IPS DF 4.7 (cell line): ENCODE measurements at regions not wholly inside any gene's neighbourhood (a gene's known extent, or its start where the extent isn't known, plus 50 kb on each side); places are given as distances from the start of the nearest gene placed in this dataset.

Source experiments
- DNase-seq: peaks from one replicate; pipeline ENCODE4 v3.0.0-alpha.2; 2013; ENCODE audit warnings: low spot score; ENCODE audit errors: extremely low read depth

- no peak for DNase-seq
Measured at GRCh38 chr16:77553130-77553529, 118.3 kb upstream of the ADAMTS18 start.

GRCh38 chr16:77555126-77555525, 120.3 kb upstream of the ADAMTS18 start:
- no peak for DNase-seq

- DNase-seq = no peak
Measured at GRCh38 chr16:77555791-77556190, 121.0 kb upstream of the ADAMTS18 start.

- no peak for DNase-seq
Measured at GRCh38 chr16:77556201-77556873, 121.5 kb upstream of the ADAMTS18 start.

- DNase-seq = no peak
Measured at GRCh38 chr16:77557385-77557784, 122.6 kb upstream of the ADAMTS18 start.

- DNase-seq = no peak
Measured at GRCh38 chr16:77558786-77559185, 124.0 kb upstream of the ADAMTS18 start.

- DNase-seq = no peak
Measured at GRCh38 chr16:77562497-77562896, 127.7 kb upstream of the ADAMTS18 start.

GRCh38 chr16:77564791-77565390, 130.1 kb upstream of the ADAMTS18 start:
- no peak for DNase-seq

GRCh38 chr16:77569406-77569805, 134.6 kb upstream of the ADAMTS18 start:
- DNase-seq = no peak

GRCh38 chr16:77570574-77570973, 135.7 kb upstream of the ADAMTS18 start:
- DNase-seq = no peak

GRCh38 chr16:77571115-77571862, 136.5 kb upstream of the ADAMTS18 start:
- DNase-seq = no peak

- DNase-seq = no peak
Measured at GRCh38 chr16:77574867-77575624, 140.2 kb upstream of the ADAMTS18 start.

- DNase-seq = no peak
Measured at GRCh38 chr16:77579351-77579891, 142.9 kb upstream of the NUDT7 start.

GRCh38 chr16:77581706-77582105, 140.6 kb upstream of the NUDT7 start:
- DNase-seq = no peak

GRCh38 chr16:77584205-77584859, 138.0 kb upstream of the NUDT7 start:
- peak; percentile 41 for DNase-seq

GRCh38 chr16:77585379-77586251, 136.7 kb upstream of the NUDT7 start:
- no peak for DNase-seq

GRCh38 chr16:77588389-77588788, 133.9 kb upstream of the NUDT7 start:
- DNase-seq = no peak

- DNase-seq = no peak
Measured at GRCh38 chr16:77589071-77589765, 133.1 kb upstream of the NUDT7 start.

GRCh38 chr16:77590707-77591106, 131.6 kb upstream of the NUDT7 start:
- no peak for DNase-seq
